Psoas muscle (tissue), 7 donors: ENCODE measurements at regions not wholly inside any gene's neighbourhood (a gene's known extent, or its start where the extent isn't known, plus 50 kb on each side); places are given as distances from the start of the nearest gene placed in this dataset.
"Not testable (repeated sequence)": the region's sequence is repeated elsewhere in the genome, so short reads cannot be mapped to it uniquely, and the experiment has no call there.

Experiments used
- ATAC-seq, 4 donors: fragments of 200-7000 bp; cut with Tn5 transposase; one replicate each; pipeline ENCODE4 v1.9.1; 2020; ENCODE audit warnings: moderate library complexity in 3 of 4, mild to moderate bottlenecking in 2 of 4
- DNase-seq, 2 donors: peaks; one replicate each; pipeline ENCODE4 v3.0.0-alpha.2; 2020
- H3K27ac ChIP-seq: fragments of 200-600 bp; one replicate; pipeline ENCODE4 v1.8.0; 2022
- H3K27me3 ChIP-seq, 3 donors: fragments of 200-600 bp in 1 of 3; one replicate each; pipeline versions ENCODE4 v1.6.1 to v1.8.0; 2013 to 2022; ENCODE audit warnings: low read length in 2 of 3, mild to moderate bottlenecking in 2 of 3, moderate library complexity in 1 of 3; ENCODE audit not compliant: insufficient read depth in 3 of 3
- H3K36me3 ChIP-seq, 2 donors: fragments of 200-600 bp in 1 of 2; one replicate each; pipeline versions ENCODE4 v1.6.1 to v1.8.0; 2013 to 2022; ENCODE audit warnings: low read depth in 1 of 2, mild to moderate bottlenecking in 1 of 2, moderate library complexity in 1 of 2; ENCODE audit not compliant: insufficient read depth in 1 of 2
- H3K4me1 ChIP-seq: fragments of 200-600 bp; one replicate; pipeline ENCODE4 v1.8.0; 2022
- H3K4me3 ChIP-seq: fragments of 200-600 bp; one replicate; pipeline ENCODE4 v1.8.0; 2022; ENCODE audit warnings: mild to moderate bottlenecking
- H3K9me3 ChIP-seq: fragments of 200-600 bp; one replicate; pipeline ENCODE4 v1.8.0; 2022
- WGBS, 3 donors: extraction: QIAGEN DNeasy Blood & Tissue Kit; methylation state at CpG; one replicate each; pipeline versions ENCODE4 v1.1.6 to v1.1.7; 2013; 5-methylcytosine and 5-hydroxymethylcytosine counted together
- intact Hi-C, 2 donors: fragments of 100-400 bp; cut with DNase I; formaldehyde crosslinking; loops; one replicate each; pipeline versions ENCODE4 v1.11.0 to v1.14.2; 2022
- TF ChIP-seq, protein P1 (sequence below): fragments of 200-600 bp; IDR thresholded peaks from one replicate; pipeline ENCODE4 v1.8.0; 2022; ENCODE audit warnings: antibody characterized with exemption
- donor health status: healthy with polysubstance abuse.
- donor health status: DM: no; HTN: no; CAD: no; lungs with moderate emphysema.
- donor health status: Bipolar disorder and iron deficiency.
- donor health status: healthy.
- donor health status: DM: yes; HTN: yes; CAD: no.
- donor health status: DM: no; HTN: no; CAD: no.
- donor health status: DM: yes; HTN: yes; CAD: no.

DNA sequence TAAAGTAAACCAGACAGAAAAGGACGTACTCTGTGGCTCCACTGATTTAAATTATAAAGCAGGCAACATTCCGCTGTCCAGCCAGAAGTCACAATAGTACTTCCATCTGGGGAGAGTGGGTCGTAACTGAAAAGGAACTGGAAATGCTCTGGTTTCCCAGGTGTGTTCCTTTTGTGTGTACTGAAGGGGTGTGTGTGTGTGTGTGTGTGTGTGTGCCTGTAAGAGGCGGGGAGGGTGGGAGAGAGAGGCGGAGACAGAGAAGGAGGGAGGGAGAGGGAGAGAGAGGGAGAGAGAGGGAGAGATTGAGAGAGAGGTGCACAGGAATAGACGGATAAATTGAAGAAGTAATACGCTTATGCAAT lies 178.4 kb upstream of the ZNF184 start:
- H3K36me3 ChIP-seq = no peaks in the 10 kb centered on the region
- no peaks in the 10 kb centered on the region for H3K9me3 ChIP-seq
- intact Hi-C loops = no loop called here
- 10 to 15% (median 11%) methylated on average over 7 of the region's 7 CpGs for WGBS, 3 donors
- no peak overlapping the region for H3K4me3 ChIP-seq
- no peak for DNase-seq
- TF ChIP-seq, protein P1, sequence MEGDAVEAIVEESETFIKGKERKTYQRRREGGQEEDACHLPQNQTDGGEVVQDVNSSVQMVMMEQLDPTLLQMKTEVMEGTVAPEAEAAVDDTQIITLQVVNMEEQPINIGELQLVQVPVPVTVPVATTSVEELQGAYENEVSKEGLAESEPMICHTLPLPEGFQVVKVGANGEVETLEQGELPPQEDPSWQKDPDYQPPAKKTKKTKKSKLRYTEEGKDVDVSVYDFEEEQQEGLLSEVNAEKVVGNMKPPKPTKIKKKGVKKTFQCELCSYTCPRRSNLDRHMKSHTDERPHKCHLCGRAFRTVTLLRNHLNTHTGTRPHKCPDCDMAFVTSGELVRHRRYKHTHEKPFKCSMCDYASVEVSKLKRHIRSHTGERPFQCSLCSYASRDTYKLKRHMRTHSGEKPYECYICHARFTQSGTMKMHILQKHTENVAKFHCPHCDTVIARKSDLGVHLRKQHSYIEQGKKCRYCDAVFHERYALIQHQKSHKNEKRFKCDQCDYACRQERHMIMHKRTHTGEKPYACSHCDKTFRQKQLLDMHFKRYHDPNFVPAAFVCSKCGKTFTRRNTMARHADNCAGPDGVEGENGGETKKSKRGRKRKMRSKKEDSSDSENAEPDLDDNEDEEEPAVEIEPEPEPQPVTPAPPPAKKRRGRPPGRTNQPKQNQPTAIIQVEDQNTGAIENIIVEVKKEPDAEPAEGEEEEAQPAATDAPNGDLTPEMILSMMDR = no peak
- H3K27ac ChIP-seq = no peak overlapping the region
- no peak for ATAC-seq
- H3K4me1 ChIP-seq = no peaks in the 10 kb centered on the region
- H3K27me3 ChIP-seq = peaks cover 0 to 13% (median 5%) of the 10 kb centered on the region in 3 donors

DNA sequence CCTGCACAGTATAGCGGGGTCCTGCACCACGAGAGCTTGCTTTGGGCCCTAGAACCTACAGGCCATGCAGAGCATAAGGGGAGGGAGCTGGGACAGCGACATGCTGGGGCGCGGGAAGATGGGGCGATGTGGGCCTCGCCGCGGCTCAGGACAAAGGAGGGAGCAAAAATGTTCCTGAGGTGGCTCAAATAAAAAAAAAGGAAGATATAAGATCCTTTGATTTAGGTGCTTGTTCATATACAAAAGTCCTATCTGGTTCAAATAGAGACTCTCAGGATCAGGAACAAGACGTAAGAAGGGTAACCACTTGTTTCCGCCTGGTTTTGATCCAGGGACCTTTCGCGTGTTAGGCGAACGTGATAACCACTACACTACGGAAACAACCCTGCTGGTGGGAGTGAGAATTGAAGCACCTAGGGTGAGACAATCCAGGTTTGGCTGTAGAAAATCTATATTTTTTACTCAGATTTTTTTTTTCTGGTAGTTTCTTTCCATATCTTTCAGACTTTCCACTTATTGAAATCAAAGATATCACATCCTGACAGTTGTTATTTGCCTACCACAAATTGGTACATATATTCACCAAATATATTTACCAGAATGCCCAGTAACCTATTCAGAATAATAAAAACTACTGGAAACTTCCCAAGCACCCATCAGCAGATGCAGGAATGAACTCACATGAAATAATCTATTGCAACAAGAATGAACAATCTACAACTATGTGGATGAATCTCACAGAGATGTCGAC lies 177.9 kb upstream of the ZNF184 start:
- Histone ChIP-seq H3K36me3 (no peaks in the 10 kb centered on the region), H3K27ac (no peak overlapping the region), H3K27me3 (peaks cover 0 to 13% (median 5%) of the 10 kb centered on the region in 3 donors), H3K4me3 (no peak overlapping the region), H3K9me3 (no peaks in the 10 kb centered on the region), H3K4me1 (no peaks in the 10 kb centered on the region)
- DNase-seq = no peak
- intact Hi-C loops = no loop called here
- WGBS, 3 donors = 5 to 6% (median 6%) methylated on average over 17 of the region's 17 CpGs
- TF ChIP-seq, protein P1 = no peak
- no peak for ATAC-seq

DNA sequence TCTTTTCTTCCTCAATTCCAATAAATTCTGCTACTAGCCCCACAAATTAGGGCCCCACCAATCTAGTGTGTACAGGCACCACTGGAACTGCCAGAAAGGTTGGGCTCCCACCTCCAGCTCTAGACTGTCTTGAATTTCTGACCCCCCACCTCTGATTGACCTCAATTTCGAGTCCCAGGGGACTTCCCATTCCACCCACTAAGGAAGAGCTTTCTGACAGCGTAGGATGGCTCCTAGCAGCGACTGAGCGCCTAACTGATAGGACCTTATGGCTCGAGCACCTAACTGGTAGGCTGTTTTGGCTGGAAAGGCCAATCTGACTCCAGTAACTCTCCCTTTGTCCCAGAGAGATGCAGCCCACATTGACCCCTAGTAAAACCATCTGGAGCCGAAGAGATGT lies 171.6 kb upstream of the ZNF184 start:
- Histone ChIP-seq H3K9me3 (peaks cover 5% of the 10 kb centered on the region), H3K27me3 (peaks cover 0 to 7% (median 5%) of the 10 kb centered on the region in 3 donors), H3K4me3 (no peak overlapping the region), H3K4me1 (no peaks in the 10 kb centered on the region), H3K36me3 (no peaks in the 10 kb centered on the region), H3K27ac (no peak overlapping the region)
- ATAC-seq (no peak), DNase-seq (no peak)
- TF ChIP-seq, protein P1 = no peak
- intact Hi-C loops = no loop called here
- WGBS, 3 donors = 58 to 63% (median 60%) methylated on average over 6 of the region's 6 CpGs

DNA sequence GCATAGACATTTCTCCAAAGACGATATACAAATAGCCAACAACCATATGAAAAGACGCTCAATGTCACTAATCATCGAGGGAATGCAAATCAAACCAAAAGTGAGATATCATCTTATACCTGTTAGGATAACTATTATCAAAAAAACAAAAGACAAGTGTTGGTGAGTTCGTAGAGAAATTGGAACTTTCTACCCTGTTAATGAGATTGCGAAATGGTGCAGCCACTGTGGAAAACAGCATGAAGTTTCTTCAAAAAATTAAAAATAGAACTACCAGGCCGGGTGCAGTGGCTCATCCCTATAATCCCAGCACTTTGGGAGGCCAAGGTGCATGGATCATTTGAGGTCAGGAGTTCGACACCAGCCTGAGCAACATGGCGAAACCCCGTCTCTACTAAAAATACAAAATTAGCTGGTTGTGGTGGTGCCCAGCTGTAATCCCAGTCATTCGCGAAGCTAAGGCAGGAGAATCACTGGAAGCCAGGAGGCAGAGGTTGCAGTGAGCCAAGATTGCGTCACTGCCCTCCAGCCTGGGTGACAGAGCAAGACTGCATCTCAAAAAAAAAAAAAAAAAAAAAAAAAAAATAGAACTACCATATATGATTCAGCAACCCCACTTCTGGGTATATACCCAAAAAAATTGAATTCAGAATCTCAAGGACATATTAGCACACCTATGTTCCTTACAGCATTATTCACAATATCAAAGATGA lies 170.0 kb upstream of the ZNF184 start:
- intact Hi-C loops = no loop called here
- WGBS, 3 donors = 86 to 87% (median 87%) methylated on average over 12 of the region's 12 CpGs
- Histone ChIP-seq H3K4me3 (no peak overlapping the region), H3K4me1 (no peaks in the 10 kb centered on the region), H3K27me3 (peaks cover 0 to 7% (median 5%) of the 10 kb centered on the region in 3 donors), H3K9me3 (peaks cover 5% of the 10 kb centered on the region), H3K27ac (no peak overlapping the region), H3K36me3 (no peaks in the 10 kb centered on the region)
- no peak for DNase-seq
- ATAC-seq = no peak
- TF ChIP-seq, protein P1 = no peak

DNA sequence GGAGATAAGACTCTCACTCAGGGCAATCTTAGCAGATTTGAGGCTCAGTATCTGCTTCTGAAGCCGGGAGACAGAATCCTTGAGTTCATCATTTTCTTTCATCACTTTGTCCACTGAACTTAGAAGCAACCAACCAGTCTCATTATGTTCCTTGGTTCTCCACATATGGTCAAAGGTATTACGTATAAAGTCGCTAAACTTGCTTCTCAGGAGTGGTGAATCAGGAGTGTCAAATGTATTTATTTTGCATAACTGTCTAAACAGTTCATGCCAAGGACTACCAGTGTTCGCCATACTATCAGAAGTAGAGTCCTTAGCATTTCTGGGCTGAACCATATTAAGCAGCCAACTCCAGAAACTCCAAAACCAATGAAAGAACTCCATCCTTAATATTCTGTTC lies 163.0 kb upstream of the ZNF184 start:
- not testable (repeated sequence) for H3K36me3 ChIP-seq

DNA sequence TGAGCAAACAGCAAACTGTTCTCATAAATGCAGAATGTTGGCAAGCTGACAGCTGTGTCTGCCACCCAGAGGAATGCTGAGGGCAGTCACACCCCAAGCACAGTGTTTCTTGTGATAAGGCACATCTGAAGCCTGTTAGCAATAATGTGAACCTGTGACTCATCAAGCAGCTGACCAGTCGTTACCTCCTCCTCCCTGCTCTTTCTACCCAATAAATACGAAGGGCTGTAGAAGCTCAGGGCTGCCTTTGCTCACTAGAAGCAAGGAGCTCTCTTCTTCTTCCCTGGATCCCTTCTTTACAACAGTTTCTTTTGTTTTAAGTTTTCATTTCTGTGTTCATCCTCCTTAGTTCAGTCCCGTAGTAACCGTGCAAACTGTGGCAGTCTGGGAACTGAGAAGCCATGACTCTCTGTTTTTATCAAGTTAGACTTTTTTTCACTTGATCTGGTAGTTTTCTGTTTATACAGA lies 160.3 kb upstream of the ZNF184 start:
- H3K27ac ChIP-seq, DNase-seq, ATAC-seq, H3K36me3 ChIP-seq, H3K4me1 ChIP-seq, H3K9me3 ChIP-seq, H3K4me3 ChIP-seq, intact Hi-C loops: not testable (repeated sequence)
- peaks cover 0 to 60% (median 3%) of the 10 kb centered on the region in 3 donors for H3K27me3 ChIP-seq
- 76 to 82% (median 82%) methylated on average over 4 of the region's 4 CpGs for WGBS, 3 donors

More for the DNA sequence above, 163.0 kb upstream of the ZNF184 start:
- H3K4me1 ChIP-seq, H3K27ac ChIP-seq, intact Hi-C loops, ATAC-seq, DNase-seq, H3K4me3 ChIP-seq, H3K9me3 ChIP-seq: not testable (repeated sequence)
- 79 to 85% (median 84%) methylated on average over 4 of the region's 4 CpGs for WGBS, 3 donors
- H3K27me3 ChIP-seq = peaks cover 0 to 38% (median 0%) of the 10 kb centered on the region in 3 donors
